ENCODE measurements at regions not wholly inside any gene's neighbourhood (a gene's known extent, or its start where the extent isn't known, plus 50 kb on each side); places are given as distances from the start of the nearest gene placed in this dataset.

- no peak overlapping the region for H3K4me2 ChIP-seq
- no peak overlapping the region for H3K9ac ChIP-seq
- no peaks in the 10 kb centered on the region for H3K36me3 ChIP-seq
- no peak overlapping the region for H3K27ac ChIP-seq
- no peak for TF ChIP-seq Cebpa-rat (IDR thresholded peaks at IDR 0.05)
- H3K4me1 ChIP-seq: peaks cover 0 to 10% (median 0%) of the 10 kb centered on the region in 10 experiments; a peak in 6 of 20 replicates
- H3K27me3 ChIP-seq: no peaks in the 10 kb centered on the region
- no peaks in the 10 kb centered on the region for H4K20me1 ChIP-seq
- H3K4me3 ChIP-seq: no peak overlapping the region
- H3K9me3 ChIP-seq (replicated peaks in 1 of 11): peaks cover 0 to 9% (median 0%) of the 10 kb centered on the region in 11 experiments; a peak in 2 of 22 replicates
Measured at GRCh38 chr22:27046603-27047002, 389.2 kb downstream of the MIAT start.

- TF ChIP-seq Cebpa-rat (IDR thresholded peaks at IDR 0.05): no peak
- Histone ChIP-seq H3K27me3 (no peaks in the 10 kb centered on the region), H3K9ac (no peak overlapping the region), H4K20me1 (no peaks in the 10 kb centered on the region), H3K9me3 (replicated peaks in 1 of 11) (peaks cover 0 to 9% (median 0%) of the 10 kb centered on the region in 11 experiments; a peak in 2 of 22 replicates), H3K4me2 (no peak overlapping the region), H3K4me3 (no peak overlapping the region), H3K27ac (no peak overlapping the region), H3K4me1 (peaks cover 0 to under 1% (median 0%) of the 10 kb centered on the region in 10 experiments; a peak in 4 of 20 replicates), H3K36me3 (no peaks in the 10 kb centered on the region)
Measured at GRCh38 chr22:27050771-27051170, 393.4 kb downstream of the MIAT start.

- H3K9me3 ChIP-seq (replicated peaks in 1 of 11): peaks cover 0 to 9% (median 0%) of the 10 kb centered on the region in 11 experiments; a peak in 2 of 22 replicates
- TF ChIP-seq Cebpa-rat (IDR thresholded peaks at IDR 0.05): no peak
- no peaks in the 10 kb centered on the region for H4K20me1 ChIP-seq
- H3K27ac ChIP-seq: no peak overlapping the region
- H3K36me3 ChIP-seq: no peaks in the 10 kb centered on the region
- no peak overlapping the region for H3K4me3 ChIP-seq
- H3K4me1 ChIP-seq: no peaks in the 10 kb centered on the region
- no peak overlapping the region for H3K9ac ChIP-seq
- H3K27me3 ChIP-seq: no peaks in the 10 kb centered on the region
- H3K4me2 ChIP-seq: no peak overlapping the region
Measured at GRCh38 chr22:27051407-27051806, 394.0 kb downstream of the MIAT start.

GRCh38 chr22:27057717-27058116 lies 400.3 kb downstream of the MIAT start:
- no peak for TF ChIP-seq Cebpa-rat (IDR thresholded peaks at IDR 0.05)
- Histone ChIP-seq H3K4me1 (peaks cover 0 to 10% (median 0%) of the 10 kb centered on the region in 10 experiments; a peak in 5 of 20 replicates), H3K27me3 (no peaks in the 10 kb centered on the region), H3K4me3 (no peak overlapping the region), H3K4me2 (no peak overlapping the region), H3K27ac (no peak overlapping the region), H3K9me3 (replicated peaks in 1 of 11) (no peaks in the 10 kb centered on the region), H3K36me3 (no peaks in the 10 kb centered on the region), H4K20me1 (no peaks in the 10 kb centered on the region), H3K9ac (no peak overlapping the region)

GRCh38 chr22:27060190-27060589 lies 402.8 kb downstream of the MIAT start:
- no peak for TF ChIP-seq Cebpa-rat (IDR thresholded peaks at IDR 0.05)

GRCh38 chr22:27062910-27063309 lies 405.5 kb downstream of the MIAT start:
- Histone ChIP-seq H4K20me1 (no peaks in the 10 kb centered on the region), H3K4me1 (peaks cover 8 to 35% (median 23%) of the 10 kb centered on the region in 10 experiments; a peak in 17 of 20 replicates), H3K9me3 (replicated peaks in 1 of 11) (no peaks in the 10 kb centered on the region), H3K27ac (no peak overlapping the region), H3K4me3 (no peak overlapping the region), H3K27me3 (no peaks in the 10 kb centered on the region), H3K4me2 (peak overlapping the region in 6 of 11 experiments; percentile 52 to 61 (median 57); a peak in 10 of 22 replicates), H3K9ac (no peak overlapping the region), H3K36me3 (no peaks in the 10 kb centered on the region)
- TF ChIP-seq Cebpa-rat (IDR thresholded peaks at IDR 0.05): no peak

More at GRCh38 chr22:27060190-27060589, 402.8 kb downstream of the MIAT start:
- no peaks in the 10 kb centered on the region for H3K36me3 ChIP-seq
- no peaks in the 10 kb centered on the region for H3K27me3 ChIP-seq
- no peaks in the 10 kb centered on the region for H4K20me1 ChIP-seq
- H3K4me1 ChIP-seq: peaks cover 8 to 34% (median 22%) of the 10 kb centered on the region in 10 experiments; a peak in 17 of 20 replicates
- no peak overlapping the region for H3K4me3 ChIP-seq
- H3K9me3 ChIP-seq (replicated peaks in 1 of 11): no peaks in the 10 kb centered on the region
- no peak overlapping the region for H3K9ac ChIP-seq
- H3K27ac ChIP-seq: no peak overlapping the region
- peak overlapping the region in 2 of 11 experiments; percentile 3 to 55; a peak in 3 of 22 replicates for H3K4me2 ChIP-seq

- no peaks in the 10 kb centered on the region for H3K9me3 ChIP-seq (replicated peaks in 1 of 11)
- H3K27me3 ChIP-seq: no peaks in the 10 kb centered on the region
- H3K4me2 ChIP-seq: peak overlapping the region in 8 of 11 experiments; percentile 34 to 61 (median 56); a peak in 15 of 22 replicates
- H3K36me3 ChIP-seq: no peaks in the 10 kb centered on the region
- no peak for TF ChIP-seq Cebpa-rat (IDR thresholded peaks at IDR 0.05)
- peaks cover 8 to 35% (median 23%) of the 10 kb centered on the region in 10 experiments; a peak in 17 of 20 replicates for H3K4me1 ChIP-seq
- H4K20me1 ChIP-seq: no peaks in the 10 kb centered on the region
- no peak overlapping the region for H3K9ac ChIP-seq
- H3K4me3 ChIP-seq: no peak overlapping the region
- H3K27ac ChIP-seq: no peak overlapping the region
Measured at GRCh38 chr22:27063406-27063805, 406.0 kb downstream of the MIAT start.

GRCh38 chr22:27063841-27064240 lies 406.5 kb downstream of the MIAT start:
- no peak for TF ChIP-seq Cebpa-rat (IDR thresholded peaks at IDR 0.05)
- H3K4me2 ChIP-seq: peak overlapping the region in 8 of 11 experiments; percentile 52 to 61 (median 56); a peak in 16 of 22 replicates
- H3K9me3 ChIP-seq (replicated peaks in 1 of 11): no peaks in the 10 kb centered on the region
- no peaks in the 10 kb centered on the region for H4K20me1 ChIP-seq
- H3K36me3 ChIP-seq: no peaks in the 10 kb centered on the region
- H3K4me1 ChIP-seq: peaks cover 8 to 35% (median 23%) of the 10 kb centered on the region in 10 experiments; a peak in 17 of 20 replicates
- H3K27me3 ChIP-seq: no peaks in the 10 kb centered on the region
- H3K4me3 ChIP-seq: no peak overlapping the region
- no peak overlapping the region for H3K27ac ChIP-seq
- H3K9ac ChIP-seq: no peak overlapping the region

GRCh38 chr22:27064386-27064785 lies 407.0 kb downstream of the MIAT start:
- H3K27ac ChIP-seq: no peak overlapping the region
- no peaks in the 10 kb centered on the region for H3K9me3 ChIP-seq (replicated peaks in 1 of 11)
- peak overlapping the region in 9 of 11 experiments; percentile 36 to 61 (median 55); a peak in 18 of 22 replicates for H3K4me2 ChIP-seq
- H3K27me3 ChIP-seq: no peaks in the 10 kb centered on the region
- H4K20me1 ChIP-seq: no peaks in the 10 kb centered on the region
- no peak for TF ChIP-seq Cebpa-rat (IDR thresholded peaks at IDR 0.05)
- H3K9ac ChIP-seq: no peak overlapping the region
- H3K4me1 ChIP-seq: peaks cover 8 to 35% (median 23%) of the 10 kb centered on the region in 10 experiments; a peak in 17 of 20 replicates
- no peak overlapping the region for H3K4me3 ChIP-seq
- no peaks in the 10 kb centered on the region for H3K36me3 ChIP-seq

GRCh38 chr22:27065279-27065678 lies 407.9 kb downstream of the MIAT start:
- Histone ChIP-seq H4K20me1 (no peaks in the 10 kb centered on the region), H3K4me1 (peaks cover 8 to 34% (median 23%) of the 10 kb centered on the region in 10 experiments; a peak in 17 of 20 replicates), H3K4me2 (peak overlapping the region in 2 of 11 experiments; percentile 59 to 61; a peak in 3 of 22 replicates), H3K27ac (no peak overlapping the region), H3K4me3 (no peak overlapping the region), H3K27me3 (no peaks in the 10 kb centered on the region), H3K9me3 (replicated peaks in 1 of 11) (no peaks in the 10 kb centered on the region), H3K36me3 (no peaks in the 10 kb centered on the region), H3K9ac (no peak overlapping the region)
- no peak for TF ChIP-seq Cebpa-rat (IDR thresholded peaks at IDR 0.05)

All from BLaER1 treated with 17β-estradiol and CSF1 and Interleukin-3, amounts not matched to agents 10 nM and 100 nM (cell line).